ENCODE measurements at regions not wholly inside any gene's neighbourhood (a gene's known extent, or its start where the extent isn't known, plus 50 kb on each side); places are given as distances from the start of the nearest gene placed in this dataset.

- DNase-seq = peak in 2 of 3 donors; percentile 30 to 56
Observed at GRCh38 chr20:20887593-20888265, 175.3 kb upstream of the RALGAPA2 start.

- no peak for DNase-seq
Observed at GRCh38 chr20:20881808-20882207, 169.4 kb upstream of the RALGAPA2 start.

GRCh38 chr20:20877079-20877478 lies 164.6 kb upstream of the RALGAPA2 start:
- no peak for DNase-seq

GRCh38 chr20:20875716-20876115 lies 163.3 kb upstream of the RALGAPA2 start:
- DNase-seq = no peak

- no peak for DNase-seq
Observed at GRCh38 chr20:20872428-20872827, 160.0 kb upstream of the RALGAPA2 start.

- no peak for DNase-seq
Observed at GRCh38 chr20:20869161-20869775, 156.8 kb upstream of the RALGAPA2 start.

- peak; percentile 19 to 67 (median 45) for DNase-seq
Observed at GRCh38 chr20:20864351-20865096, 152.1 kb upstream of the RALGAPA2 start.

- DNase-seq = peak; percentile 84 to 88 (median 84)
Observed at GRCh38 chr20:20860078-20860806, 147.8 kb upstream of the RALGAPA2 start.

- no peak for DNase-seq
Observed at GRCh38 chr20:20859510-20859909, 147.1 kb upstream of the RALGAPA2 start.

GRCh38 chr20:20856956-20857355 lies 144.5 kb upstream of the RALGAPA2 start:
- DNase-seq = no peak

GRCh38 chr20:20856306-20856705 lies 143.9 kb upstream of the RALGAPA2 start:
- DNase-seq = no peak

GRCh38 chr20:20851385-20851784 lies 138.9 kb upstream of the RALGAPA2 start:
- peak in 1 of 3 donors; percentile 36 for DNase-seq

GRCh38 chr20:20850407-20850806 lies 138.0 kb upstream of the RALGAPA2 start:
- DNase-seq = no peak

GRCh38 chr20:20849161-20849560 lies 136.7 kb upstream of the RALGAPA2 start:
- DNase-seq = no peak

GRCh38 chr20:20847814-20848213 lies 135.4 kb upstream of the RALGAPA2 start:
- DNase-seq = no peak

- DNase-seq = no peak
Observed at GRCh38 chr20:20843982-20844381, 131.5 kb upstream of the RALGAPA2 start.

GRCh38 chr20:20839771-20840170 lies 127.3 kb upstream of the RALGAPA2 start:
- no peak for DNase-seq

- DNase-seq = peak; percentile 41 to 77 (median 70)
Observed at GRCh38 chr20:20837574-20838021, 125.2 kb upstream of the RALGAPA2 start.

- no peak for DNase-seq
Observed at GRCh38 chr20:20836836-20837235, 124.4 kb upstream of the RALGAPA2 start.

GRCh38 chr20:20835897-20836296 lies 123.5 kb upstream of the RALGAPA2 start:
- no peak for DNase-seq

GRCh38 chr20:20834008-20834407 lies 121.6 kb upstream of the RALGAPA2 start:
- DNase-seq = no peak

- no peak for DNase-seq
Observed at GRCh38 chr20:20832715-20833114, 120.3 kb upstream of the RALGAPA2 start.

Measured in muscle of back (tissue), 3 donors.